NCI-H460 (cell line): ENCODE measurements at regions not wholly inside any gene's neighbourhood (a gene's known extent, or its start where the extent isn't known, plus 50 kb on each side); places are given as distances from the start of the nearest gene placed in this dataset.

Experiments used
- DNase-seq: peaks from one replicate; pipeline ENCODE4 v3.0.0-alpha.2; 2016; ENCODE audit warnings: low read depth; ENCODE audit errors: extremely low read depth

- DNase-seq, result peak; percentile 4
Measured at GRCh38 chr6:33967966-33968724, 164.3 kb upstream of the MLN start.

- no peak for DNase-seq
Measured at GRCh38 chr6:33967265-33967767, 163.5 kb upstream of the MLN start.

- no peak for DNase-seq
Measured at GRCh38 chr6:33966536-33966935, 162.7 kb upstream of the MLN start.

DNA sequence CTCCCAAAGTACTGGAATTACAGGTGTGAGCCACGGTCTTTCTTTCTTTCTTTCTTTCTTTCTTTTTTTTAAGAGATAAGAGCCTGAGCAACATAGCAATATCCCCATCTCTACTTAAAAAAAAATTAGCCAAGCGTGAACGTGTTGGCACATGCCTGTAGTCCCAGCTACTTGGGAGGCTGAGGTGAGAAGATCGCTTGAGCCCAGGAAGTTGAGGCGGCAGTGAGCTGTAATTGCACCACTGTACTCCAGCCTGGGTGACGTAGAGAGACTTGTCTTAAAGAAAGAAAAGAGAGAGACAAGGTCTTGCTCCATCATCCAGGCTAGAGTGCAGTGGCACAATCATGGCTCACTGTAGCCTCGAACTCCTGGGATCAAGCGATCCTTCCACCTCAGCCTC lies 162.0 kb upstream of the MLN start:
- no peak for DNase-seq

- DNase-seq, result no peak
Measured at GRCh38 chr6:33964387-33964786, 160.6 kb upstream of the MLN start.

GRCh38 chr6:33963136-33963750 lies 159.4 kb upstream of the MLN start:
- DNase-seq, result no peak

GRCh38 chr6:33962246-33963027 lies 158.6 kb upstream of the MLN start:
- no peak for DNase-seq

GRCh38 chr6:33961691-33962090 lies 157.9 kb upstream of the MLN start:
- no peak for DNase-seq

GRCh38 chr6:33960345-33961313 lies 156.8 kb upstream of the MLN start:
- DNase-seq, result no peak

DNA sequence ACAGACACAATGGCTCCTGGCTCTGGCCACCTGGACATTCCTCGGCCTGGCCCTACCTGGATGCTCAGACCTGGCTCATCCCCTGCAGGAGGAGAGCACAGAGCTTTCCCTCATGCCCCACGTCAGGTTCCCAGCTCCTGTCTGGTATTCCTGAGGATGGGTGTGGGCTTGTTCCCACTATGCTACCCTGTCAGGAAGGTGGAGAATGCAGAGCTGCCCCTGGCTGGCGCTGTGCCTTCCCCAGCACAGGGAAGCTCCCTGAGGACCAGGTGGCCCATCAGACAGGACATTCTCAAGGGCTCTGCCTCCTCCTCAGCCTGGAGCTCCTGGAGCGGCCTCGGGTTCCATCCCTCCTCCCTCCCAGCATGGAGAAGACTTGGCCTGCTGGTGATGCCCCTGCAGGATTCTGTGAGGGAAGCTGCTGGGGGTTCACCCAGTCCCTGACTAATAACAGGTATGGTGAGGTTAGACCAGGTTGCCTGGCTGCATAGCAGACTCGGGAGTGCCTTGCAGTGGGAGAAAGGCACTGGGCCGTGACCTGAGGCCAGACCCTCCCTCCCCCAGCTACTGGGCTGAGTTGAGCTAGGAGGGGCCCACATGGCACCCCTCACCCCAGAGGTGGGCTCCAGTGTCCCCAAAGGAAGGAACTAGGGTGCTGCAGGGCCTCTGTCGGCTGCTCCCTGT lies 156.0 kb upstream of the MLN start:
- no peak for DNase-seq

DNA sequence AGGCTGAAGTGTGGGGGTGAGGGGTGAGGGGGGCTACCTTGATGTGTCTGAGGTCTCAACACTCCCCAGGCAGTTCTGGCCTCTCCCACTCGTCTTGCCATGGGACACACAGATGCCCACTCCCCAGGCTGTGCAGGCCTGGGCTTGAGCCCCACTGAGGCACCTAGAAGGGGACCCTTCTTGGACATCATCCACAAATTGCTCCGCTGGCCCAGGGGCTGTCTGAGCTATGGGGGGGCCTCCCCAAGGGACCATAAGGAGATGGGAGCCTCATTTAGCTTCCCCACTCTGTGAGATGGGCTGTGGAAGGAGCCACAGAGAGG lies 155.5 kb upstream of the MLN start:
- no peak for DNase-seq

DNA sequence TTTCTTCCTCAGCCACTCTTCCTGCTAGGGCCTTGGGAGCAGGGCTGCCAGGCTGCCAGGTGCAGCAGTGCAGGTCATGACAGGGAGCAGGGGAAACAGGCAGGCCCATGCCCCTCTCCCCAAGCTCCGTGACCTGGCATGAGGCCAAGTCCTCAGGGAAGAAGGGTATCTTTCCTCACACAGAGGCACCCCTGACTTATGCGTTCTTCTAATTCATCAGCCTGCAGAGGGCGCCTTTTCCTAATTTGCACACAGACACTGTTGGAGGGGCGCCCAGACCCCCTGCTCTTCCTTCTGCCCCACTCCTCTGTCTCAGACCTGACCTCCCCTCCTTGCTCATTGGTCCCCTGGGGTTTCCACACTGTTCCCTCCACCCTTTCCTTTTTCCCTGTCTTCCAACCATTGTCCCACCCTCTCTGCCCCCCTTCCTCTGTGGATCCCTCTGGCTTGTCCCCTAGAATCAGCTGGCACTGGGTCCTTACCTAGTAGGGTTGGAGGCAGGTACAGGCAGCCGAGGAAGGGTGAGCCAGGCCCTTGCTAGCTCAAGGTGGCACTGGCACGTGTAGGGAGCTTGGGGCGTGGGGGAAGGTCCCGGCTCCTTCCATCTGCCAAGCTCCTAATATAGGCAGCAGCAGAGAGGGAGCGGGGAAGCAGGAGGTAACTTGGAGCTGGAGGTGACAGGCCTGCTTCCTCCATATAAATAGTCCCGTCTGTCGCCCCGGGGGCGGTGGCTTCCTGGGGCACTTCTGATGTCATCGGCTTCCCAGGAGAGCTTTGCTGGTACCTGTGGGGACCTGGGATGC lies 154.9 kb upstream of the MLN start:
- DNase-seq, result no peak

- DNase-seq, result no peak
Measured at GRCh38 chr6:33957892-33958525, 154.2 kb upstream of the MLN start.

- no peak for DNase-seq
Measured at GRCh38 chr6:33957131-33957891, 153.5 kb upstream of the MLN start.

DNA sequence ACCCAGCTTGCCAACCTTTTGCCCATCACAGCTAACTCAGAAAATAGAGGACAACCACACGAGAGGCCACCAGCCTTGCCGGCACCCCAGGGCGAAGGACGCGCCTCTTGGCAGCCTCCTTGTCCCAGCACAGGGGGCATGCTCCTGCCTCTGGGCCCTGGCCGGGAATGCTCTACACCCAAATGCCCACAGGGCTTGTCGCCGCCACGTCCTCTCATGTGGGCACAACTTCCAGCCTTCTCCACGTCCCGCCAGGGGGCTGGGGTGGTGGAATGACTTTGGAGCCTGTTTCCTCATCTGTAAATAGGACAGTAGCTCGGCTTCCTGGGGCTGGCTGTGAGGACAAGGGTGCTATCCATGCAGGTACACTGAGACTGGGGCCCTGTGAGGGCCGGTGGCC lies 152.4 kb upstream of the MLN start:
- no peak for DNase-seq

DNA sequence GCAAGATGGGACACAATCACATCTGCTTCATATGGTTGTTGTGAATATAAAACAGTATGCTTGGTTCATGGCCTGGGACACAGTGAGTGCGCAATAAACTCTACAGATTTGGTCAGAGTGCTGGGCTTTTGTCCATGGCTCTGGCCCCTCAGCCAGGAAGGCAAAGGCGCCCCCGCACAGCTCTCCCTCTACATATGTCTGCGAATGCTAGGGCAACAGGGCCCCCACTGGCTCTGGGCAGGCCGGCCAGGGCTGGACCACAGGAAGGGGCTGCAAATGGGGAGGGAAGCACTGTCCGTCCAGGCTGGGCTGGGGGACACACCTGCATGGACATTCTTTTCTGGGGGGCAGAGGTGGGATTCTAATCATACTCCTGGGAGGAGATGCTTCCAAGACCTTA lies 151.8 kb upstream of the MLN start:
- DNase-seq, result no peak

DNA sequence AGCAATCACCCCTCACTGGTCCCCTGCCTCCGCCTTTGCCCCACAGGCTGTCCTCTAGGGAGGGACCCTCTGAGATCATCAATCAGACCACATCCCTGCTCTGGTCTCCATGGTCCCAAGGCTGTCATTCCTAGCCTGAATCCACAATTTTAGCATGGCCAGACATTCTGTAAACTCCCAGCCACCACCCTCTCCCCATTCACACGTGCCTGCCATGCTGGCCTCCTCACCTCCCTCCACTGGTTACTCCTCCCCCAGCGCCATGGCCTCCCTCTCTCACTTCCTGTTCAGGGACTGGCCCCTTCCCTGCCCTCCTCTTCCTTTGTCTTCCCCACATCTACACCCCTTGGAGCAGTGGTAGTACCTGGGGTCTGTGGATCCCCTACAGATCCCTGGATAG lies 150.7 kb upstream of the MLN start:
- DNase-seq, result no peak

DNA sequence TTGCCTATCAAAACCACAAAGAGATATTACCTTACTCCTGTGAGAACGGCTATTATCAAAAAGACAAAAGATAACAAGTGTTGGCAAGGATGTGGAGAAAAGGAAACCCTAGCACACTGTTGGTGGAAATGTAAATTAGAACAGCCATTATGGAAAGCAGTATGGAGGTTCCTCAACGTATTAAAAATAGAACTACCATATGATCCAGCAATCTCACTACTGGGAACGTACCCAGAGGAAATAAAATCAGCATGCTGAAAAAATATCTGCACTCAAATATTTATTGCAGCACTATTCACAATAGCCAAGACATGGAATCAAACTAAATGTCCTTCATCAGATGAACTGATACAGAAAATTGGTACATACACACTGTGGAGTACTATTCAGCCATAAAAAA lies 149.4 kb upstream of the MLN start:
- DNase-seq, result no peak
